Gastrocnemius medialis (tissue), 4 donors: ENCODE measurements at regions not wholly inside any gene's neighbourhood (a gene's known extent, or its start where the extent isn't known, plus 50 kb on each side); places are given as distances from the start of the nearest gene placed in this dataset.

Source experiments
- CTCF ChIP-seq, 5 experiments: fragments of 450-650 bp in 3 of 5; fragments of 200-600 bp in 2 of 5; sonication (generic) in 2 of 5; IDR thresholded peaks in 4 of 5; conservative IDR thresholded peaks in 1 of 5; 1 replicate in 4 of 5; 2 replicates in 1 of 5; pipeline ENCODE4 v1.5.1; 2016 to 2019; ENCODE audit warnings: antibody characterized with exemption in 5 of 5, mild to moderate bottlenecking in 3 of 5, moderate library complexity in 3 of 5
- POLR2A ChIP-seq, 2 donors: fragments of 450-650 bp; IDR thresholded peaks; one replicate each; pipeline ENCODE4 v1.6.1; 2017; ENCODE audit warnings: antibody characterized with exemption in 2 of 2, mild to moderate bottlenecking in 2 of 2, moderate library complexity in 2 of 2

GRCh38 chr22:48658871-48659270, 1168.8 kb downstream of the BRD1 start:
- no peak for TF ChIP-seq CTCF (IDR thresholded peaks at IDR 0.05 in 4 of 5, conservative IDR thresholded peaks at IDR 0.05 in 1 of 5)
- no peak for TF ChIP-seq POLR2A (IDR thresholded peaks at IDR 0.05)
